Liver (tissue), 8 donors: ENCODE measurements at regions not wholly inside any gene's neighbourhood (a gene's known extent, or its start where the extent isn't known, plus 50 kb on each side); places are given as distances from the start of the nearest gene placed in this dataset.

Experiments used
- DNase-seq: peaks from one replicate; pipeline ENCODE4 v3.0.0-alpha.2; 2017; ENCODE audit warnings: low spot score
- H3K27ac ChIP-seq, 2 donors: one replicate each; pipeline ENCODE4 v1.7.0; 2013; ENCODE audit warnings: inconsistent platforms in 2 of 2, low read length in 2 of 2, control low read depth in 1 of 2, low read depth in 1 of 2, mild to moderate bottlenecking in 1 of 2
- H3K27me3 ChIP-seq, 4 donors: one replicate each; pipeline versions ENCODE4 v1.6.1 to v1.7.0; 2013; ENCODE audit warnings: low read length in 3 of 4, inconsistent platforms in 1 of 4, mild to moderate bottlenecking in 1 of 4, moderate library complexity in 1 of 4; ENCODE audit not compliant: control insufficient read depth in 4 of 4, insufficient read depth in 4 of 4
- H3K36me3 ChIP-seq, 4 donors: one replicate each; pipeline versions ENCODE4 v1.6.1 to v1.7.0; 2013; ENCODE audit warnings: low read length in 3 of 4, mild to moderate bottlenecking in 3 of 4, low read depth in 1 of 4, moderate library complexity in 1 of 4; ENCODE audit not compliant: control insufficient read depth in 4 of 4, insufficient read depth in 3 of 4
- H3K4me1 ChIP-seq, 4 donors: one replicate each; pipeline versions ENCODE4 v1.6.1 to v1.7.0; 2013; ENCODE audit warnings: low read length in 3 of 4, mild to moderate bottlenecking in 3 of 4, moderate library complexity in 1 of 4; ENCODE audit not compliant: control insufficient read depth in 4 of 4, insufficient read depth in 4 of 4
- H3K4me3 ChIP-seq, 3 donors: one replicate each; pipeline versions ENCODE4 v1.6.1 to v1.7.0; 2013; ENCODE audit warnings: low read length in 3 of 3, control low read depth in 1 of 3, low read depth in 1 of 3, mild to moderate bottlenecking in 1 of 3
- H3K9ac ChIP-seq, 2 donors: one replicate each; pipeline ENCODE4 v1.7.0; 2013; ENCODE audit warnings: low read length in 2 of 2, mild to moderate bottlenecking in 2 of 2, moderate library complexity in 2 of 2, control low read depth in 1 of 2, low read depth in 1 of 2
- H3K9me3 ChIP-seq, 4 donors: one replicate each; pipeline versions ENCODE4 v1.6.1 to v1.7.0; 2013; ENCODE audit warnings: low read length in 3 of 4; ENCODE audit not compliant: control insufficient read depth in 4 of 4
- ATF3 ChIP-seq: IDR thresholded peaks from 2 replicates; pipeline ENCODE4 v1.6.1; 2016; ENCODE audit warnings: antibody characterized with exemption
- EGR1 ChIP-seq, 2 donors: IDR thresholded peaks; 2 replicates each; pipeline ENCODE4 v1.6.1; 2016 to 2018; ENCODE audit warnings: antibody characterized with exemption in 2 of 2, low read depth in 2 of 2
- FOXA1 ChIP-seq: IDR thresholded peaks from 2 replicates; pipeline ENCODE4 v1.6.1; 2016; ENCODE audit warnings: antibody characterized with exemption
- FOXA2 ChIP-seq: IDR thresholded peaks from 2 replicates; pipeline ENCODE4 v1.6.1; 2016; ENCODE audit warnings: antibody characterized with exemption
- HNF4A ChIP-seq, 2 donors: conservative IDR thresholded peaks; 2 replicates each; pipeline ENCODE4 v1.6.1; 2016; ENCODE audit warnings: antibody characterized with exemption in 2 of 2, mild to moderate bottlenecking in 2 of 2
- HNF4G ChIP-seq: IDR thresholded peaks from 2 replicates; pipeline ENCODE4 v1.6.1; 2016; ENCODE audit warnings: antibody characterized with exemption
- JUND ChIP-seq, 2 donors: IDR thresholded peaks; 2 replicates each; pipeline ENCODE4 v1.6.1; 2016; ENCODE audit warnings: antibody characterized with exemption in 2 of 2
- NR2F2 ChIP-seq: IDR thresholded peaks from 2 replicates; pipeline ENCODE4 v1.6.1; 2016; ENCODE audit warnings: antibody characterized with exemption
- RAD21 ChIP-seq, 2 donors: IDR thresholded peaks; 2 replicates each; pipeline ENCODE4 v1.6.1; 2016; ENCODE audit warnings: antibody characterized with exemption in 2 of 2, mild to moderate bottlenecking in 2 of 2
- REST ChIP-seq: IDR thresholded peaks from 2 replicates; pipeline ENCODE4 v1.6.1; 2016; ENCODE audit warnings: antibody characterized with exemption, mild to moderate bottlenecking
- RXRA ChIP-seq, 2 donors: IDR thresholded peaks; 2 replicates each; pipeline ENCODE4 v1.6.1; 2017 to 2018; ENCODE audit warnings: antibody characterized with exemption in 2 of 2, mild to moderate bottlenecking in 1 of 2
- SP1 ChIP-seq: IDR thresholded peaks from 2 replicates; pipeline ENCODE4 v1.6.1; 2018; ENCODE audit warnings: antibody characterized with exemption, mild to moderate bottlenecking
- TAF1 ChIP-seq: conservative IDR thresholded peaks from 2 replicates; pipeline ENCODE4 v1.6.1; 2016; ENCODE audit warnings: antibody characterized with exemption, mild to moderate bottlenecking
- YY1 ChIP-seq: IDR thresholded peaks from 2 replicates; pipeline ENCODE4 v1.6.1; 2016; ENCODE audit warnings: antibody characterized with exemption, mild to moderate bottlenecking
- ZBTB33 ChIP-seq: IDR thresholded peaks from 2 replicates; pipeline ENCODE4 v1.6.1; 2016; ENCODE audit warnings: antibody characterized with exemption
- WGBS: extraction: QIAGEN DNeasy Blood & Tissue Kit; methylation state at CpG from one replicate; pipeline ENCODE4 v1.1.7; 2013; 5-methylcytosine and 5-hydroxymethylcytosine counted together
- TF ChIP-seq, protein P1 (sequence below): IDR thresholded peaks from 2 replicates; pipeline ENCODE4 v1.6.1; 2016; ENCODE audit warnings: antibody characterized with exemption
- TF ChIP-seq, protein P2 (sequence below): fragments of 150-350 bp; IDR thresholded peaks from 2 replicates; pipeline ENCODE4 v1.5.1; 2017; ENCODE audit warnings: improper control_type of control experiment, low read depth, low read length; ENCODE audit not compliant: missing input control
- donor health status: healthy.
- donor health status: healthy.
- donor health status: healthy.
- donor health status: healthy.
- donor health status: healthy.

DNA sequence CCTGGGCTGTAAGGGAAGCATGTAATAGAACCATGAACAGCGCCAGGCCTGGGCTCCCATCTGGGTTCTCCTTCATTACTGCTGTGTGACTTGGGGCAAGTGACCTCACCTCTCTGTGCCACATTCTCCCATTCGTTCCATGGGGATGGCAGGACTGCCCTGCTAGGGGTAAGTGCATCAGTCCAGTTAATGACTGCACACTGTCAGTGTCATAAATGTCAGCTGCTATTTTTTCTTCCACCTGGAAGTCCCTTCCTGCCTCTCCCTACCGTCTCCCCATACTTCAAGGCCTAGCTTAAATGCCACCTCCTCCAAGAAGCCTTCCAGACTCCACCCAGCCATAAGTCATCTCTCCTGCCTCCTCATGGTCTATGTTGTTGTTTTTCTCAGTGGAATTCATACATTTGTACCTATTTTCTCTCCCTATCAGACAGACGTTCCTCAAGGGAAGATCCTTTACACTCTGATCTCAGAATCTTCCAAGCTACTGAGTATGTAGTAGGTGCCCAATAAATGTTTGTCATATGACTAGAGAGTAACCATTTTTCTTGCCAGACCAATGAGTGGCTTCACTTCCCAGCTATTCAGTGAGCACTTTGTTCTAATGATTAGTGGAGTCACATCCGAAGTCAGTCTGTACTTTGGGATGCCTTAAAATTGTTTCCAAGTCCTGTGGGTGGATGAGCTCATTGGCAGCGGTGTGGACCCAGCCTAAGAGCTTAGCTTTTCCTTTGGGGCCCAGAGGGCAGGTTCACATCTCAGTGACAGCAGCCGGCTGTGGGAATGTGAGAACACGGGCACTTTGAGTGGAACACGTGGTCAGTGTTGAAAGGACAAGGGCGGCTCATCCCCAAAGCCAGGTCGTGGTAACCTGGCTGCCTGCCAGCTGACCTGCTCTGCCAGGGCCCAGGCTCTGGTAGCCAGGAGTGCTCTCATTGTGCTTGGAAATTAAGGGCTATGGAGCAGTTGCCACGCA lies 147.5 kb upstream of the GSE1 start:
- peaks cover 11 to 30% (median 18%) of the 10 kb centered on the region in 4 donors for H3K4me1 ChIP-seq
- no peaks in the 10 kb centered on the region for H3K9me3 ChIP-seq
- no peaks in the 10 kb centered on the region for H3K36me3 ChIP-seq
- H3K4me3 ChIP-seq, result no peak overlapping the region
- H3K9ac ChIP-seq, result no peak overlapping the region
- H3K27me3 ChIP-seq, result no peaks in the 10 kb centered on the region
- peak overlapping the region; percentile 44 to 59 for H3K27ac ChIP-seq
- 50% methylated on average over 12 of the region's 12 CpGs for WGBS
- TF ChIP-seq JUND (IDR thresholded peaks at IDR 0.05), result peak in 1 of 2 donors; percentile 59
- peak; percentile 61 for TF ChIP-seq RAD21 (IDR thresholded peaks at IDR 0.05)
- peak; percentile 61 to 86 for TF ChIP-seq HNF4A (conservative IDR thresholded peaks at IDR 0.05)
- TF ChIP-seq, protein P1, sequence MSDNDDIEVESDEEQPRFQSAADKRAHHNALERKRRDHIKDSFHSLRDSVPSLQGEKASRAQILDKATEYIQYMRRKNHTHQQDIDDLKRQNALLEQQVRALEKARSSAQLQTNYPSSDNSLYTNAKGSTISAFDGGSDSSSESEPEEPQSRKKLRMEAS, result no peak
- peak; percentile 51 for TF ChIP-seq FOXA1
- peak; percentile 63 for TF ChIP-seq YY1
- TF ChIP-seq HNF4G, result peak; percentile 8
- TF ChIP-seq SP1, result peak; percentile 66
- no peak for TF ChIP-seq REST
- TF ChIP-seq, protein P2, sequence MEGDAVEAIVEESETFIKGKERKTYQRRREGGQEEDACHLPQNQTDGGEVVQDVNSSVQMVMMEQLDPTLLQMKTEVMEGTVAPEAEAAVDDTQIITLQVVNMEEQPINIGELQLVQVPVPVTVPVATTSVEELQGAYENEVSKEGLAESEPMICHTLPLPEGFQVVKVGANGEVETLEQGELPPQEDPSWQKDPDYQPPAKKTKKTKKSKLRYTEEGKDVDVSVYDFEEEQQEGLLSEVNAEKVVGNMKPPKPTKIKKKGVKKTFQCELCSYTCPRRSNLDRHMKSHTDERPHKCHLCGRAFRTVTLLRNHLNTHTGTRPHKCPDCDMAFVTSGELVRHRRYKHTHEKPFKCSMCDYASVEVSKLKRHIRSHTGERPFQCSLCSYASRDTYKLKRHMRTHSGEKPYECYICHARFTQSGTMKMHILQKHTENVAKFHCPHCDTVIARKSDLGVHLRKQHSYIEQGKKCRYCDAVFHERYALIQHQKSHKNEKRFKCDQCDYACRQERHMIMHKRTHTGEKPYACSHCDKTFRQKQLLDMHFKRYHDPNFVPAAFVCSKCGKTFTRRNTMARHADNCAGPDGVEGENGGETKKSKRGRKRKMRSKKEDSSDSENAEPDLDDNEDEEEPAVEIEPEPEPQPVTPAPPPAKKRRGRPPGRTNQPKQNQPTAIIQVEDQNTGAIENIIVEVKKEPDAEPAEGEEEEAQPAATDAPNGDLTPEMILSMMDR, result no peak
- TF ChIP-seq TAF1, result no peak
- no peak for TF ChIP-seq EGR1 (IDR thresholded peaks at IDR 0.05; ENCODE audit: low read depth in 2 of 2)
- TF ChIP-seq RXRA (IDR thresholded peaks at IDR 0.05), result peak; percentile 85 to 96
- TF ChIP-seq FOXA2, result no peak
- DNase-seq, result peak; percentile 62

- no peaks in the 10 kb centered on the region for H3K9me3 ChIP-seq
- H3K27me3 ChIP-seq, result no peaks in the 10 kb centered on the region
- peak overlapping the region in 1 of 2 donors; percentile 15 for H3K27ac ChIP-seq
- peaks cover 4 to 27% (median 16%) of the 10 kb centered on the region in 4 donors for H3K4me1 ChIP-seq
- H3K9ac ChIP-seq, result no peak overlapping the region
- H3K36me3 ChIP-seq, result no peaks in the 10 kb centered on the region
- DNase-seq, result no peak
- 79% methylated on average over 10 of the region's 10 CpGs for WGBS
- no peak overlapping the region for H3K4me3 ChIP-seq
- TF ChIP-seq RXRA (IDR thresholded peaks at IDR 0.05) (no peak), ATF3 (no peak), FOXA2 (no peak), SP1 (no peak), YY1 (no peak), NR2F2 (no peak), ZBTB33 (no peak), HNF4G (no peak), RAD21 (IDR thresholded peaks at IDR 0.05) (no peak), TAF1 (no peak), EGR1 (IDR thresholded peaks at IDR 0.05; ENCODE audit: low read depth in 2 of 2) (no peak), FOXA1 (no peak)
- TF ChIP-seq, protein P1, result no peak
- TF ChIP-seq, protein P2, result no peak
Observed at GRCh38 chr16:85466304-85466700, 146.8 kb upstream of the GSE1 start.
